GM21737 (cell line): ENCODE measurements at regions not wholly inside any gene's neighbourhood (a gene's known extent, or its start where the extent isn't known, plus 50 kb on each side); places are given as distances from the start of the nearest gene placed in this dataset.

Experiments
- ATAC-seq: cut with Tn5 transposase; IDR thresholded peaks from one replicate; pipeline ENCODE4 v1.9.1; 2021; ENCODE audit warnings: mild to moderate bottlenecking, moderate library complexity; ENCODE audit not compliant: unreplicated experiment

DNA sequence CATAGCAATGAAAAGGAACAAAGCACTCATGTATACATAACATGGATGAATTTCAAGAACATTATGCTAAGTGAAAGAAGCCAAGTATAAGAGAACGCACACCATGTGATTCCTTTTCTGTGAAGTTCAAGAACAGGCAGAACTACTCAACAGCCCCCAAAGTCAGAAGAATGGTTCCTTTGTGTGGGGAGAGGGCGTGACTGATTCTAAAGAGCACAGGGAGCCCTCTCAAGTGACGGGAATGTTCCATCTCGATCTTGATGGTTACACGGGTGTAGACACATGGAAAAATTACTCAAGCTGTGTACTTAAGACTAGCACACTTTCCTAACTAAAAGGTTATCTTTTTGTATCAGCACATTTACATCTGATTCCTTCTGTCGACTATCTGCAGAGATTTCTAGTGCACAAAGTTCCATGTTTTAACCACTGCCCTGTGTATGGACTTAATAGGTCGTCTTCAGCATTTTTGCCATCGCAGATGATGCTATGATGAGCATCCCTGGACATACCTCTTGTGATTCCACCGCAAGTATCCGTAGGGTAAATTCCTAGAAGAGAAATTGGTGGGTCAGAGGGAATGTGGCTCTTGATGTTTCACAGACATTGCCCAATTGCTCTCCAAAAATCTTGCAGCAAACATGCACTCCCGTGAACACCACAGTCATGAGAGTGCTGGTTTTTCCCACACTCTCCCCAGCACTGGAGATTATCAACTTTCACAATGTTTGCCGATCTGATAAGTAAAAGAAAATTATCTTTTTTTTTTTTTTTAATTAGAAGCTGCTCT, 279.3 kb downstream of the BMP7 start:
- ATAC-seq: no peak

DNA sequence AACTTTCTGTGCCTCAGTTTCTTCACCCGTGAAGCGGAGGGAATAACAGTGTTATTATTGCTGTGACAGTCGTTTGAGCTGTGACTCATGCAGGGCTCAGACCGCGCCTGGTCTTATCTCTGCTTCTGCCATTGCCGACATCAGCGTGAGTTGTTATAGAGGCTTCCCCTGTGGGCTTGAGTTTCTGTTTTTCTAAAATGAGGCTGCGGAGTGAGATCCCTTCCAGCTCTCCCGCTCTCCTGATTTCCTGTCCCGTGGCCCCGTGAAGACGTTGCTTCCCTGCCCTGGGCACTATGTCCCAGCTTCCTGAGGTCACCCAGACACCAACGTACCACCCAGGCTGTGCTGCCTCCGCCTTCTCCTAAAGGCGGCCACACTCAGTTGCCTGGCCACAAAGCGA, 278.5 kb downstream of the BMP7 start:
- ATAC-seq: no peak

GRCh38 chr20:56988446-56988845, 278.0 kb downstream of the BMP7 start:
- ATAC-seq: no peak

GRCh38 chr20:56989516-56989915, 276.9 kb downstream of the BMP7 start:
- no peak for ATAC-seq

DNA sequence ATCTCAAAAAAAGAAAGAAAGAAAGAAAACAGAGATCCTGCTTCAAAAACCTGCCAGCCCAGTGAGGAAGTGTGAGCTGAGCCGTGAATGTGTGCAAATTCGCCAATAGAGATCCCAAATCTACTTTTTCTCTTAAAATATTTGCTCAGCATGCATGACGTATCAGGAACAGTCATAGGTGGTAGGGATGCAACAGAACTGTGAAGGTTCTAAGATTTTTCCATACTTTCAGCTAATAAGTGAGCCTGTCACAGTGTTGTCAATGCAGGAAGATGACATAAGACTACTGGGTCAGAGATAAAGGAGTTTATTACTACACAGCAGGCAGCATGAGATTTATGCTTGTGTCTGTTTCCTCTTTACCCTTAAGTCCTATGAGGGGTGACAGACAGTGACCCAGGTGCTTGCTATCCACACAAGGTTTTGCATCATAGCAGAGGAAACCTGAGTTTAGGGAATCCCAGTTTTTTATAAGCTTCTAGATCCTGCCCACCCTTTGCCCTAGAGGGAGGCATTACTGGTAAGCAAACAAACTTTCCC, 273.4 kb downstream of the BMP7 start:
- ATAC-seq: no peak

GRCh38 chr20:56994006-56994405, 272.4 kb downstream of the BMP7 start:
- no peak for ATAC-seq

- ATAC-seq: no peak
Observed at GRCh38 chr20:56995149-56995548, 271.3 kb downstream of the BMP7 start.

GRCh38 chr20:56995635-56996075, 270.8 kb downstream of the BMP7 start:
- ATAC-seq: no peak

- no peak for ATAC-seq
Observed at GRCh38 chr20:56996533-56996932, 269.9 kb downstream of the BMP7 start.

- ATAC-seq: no peak
Observed at GRCh38 chr20:56998438-56998837, 268.0 kb downstream of the BMP7 start.

GRCh38 chr20:57000441-57000968, 265.9 kb downstream of the BMP7 start:
- ATAC-seq: no peak

DNA sequence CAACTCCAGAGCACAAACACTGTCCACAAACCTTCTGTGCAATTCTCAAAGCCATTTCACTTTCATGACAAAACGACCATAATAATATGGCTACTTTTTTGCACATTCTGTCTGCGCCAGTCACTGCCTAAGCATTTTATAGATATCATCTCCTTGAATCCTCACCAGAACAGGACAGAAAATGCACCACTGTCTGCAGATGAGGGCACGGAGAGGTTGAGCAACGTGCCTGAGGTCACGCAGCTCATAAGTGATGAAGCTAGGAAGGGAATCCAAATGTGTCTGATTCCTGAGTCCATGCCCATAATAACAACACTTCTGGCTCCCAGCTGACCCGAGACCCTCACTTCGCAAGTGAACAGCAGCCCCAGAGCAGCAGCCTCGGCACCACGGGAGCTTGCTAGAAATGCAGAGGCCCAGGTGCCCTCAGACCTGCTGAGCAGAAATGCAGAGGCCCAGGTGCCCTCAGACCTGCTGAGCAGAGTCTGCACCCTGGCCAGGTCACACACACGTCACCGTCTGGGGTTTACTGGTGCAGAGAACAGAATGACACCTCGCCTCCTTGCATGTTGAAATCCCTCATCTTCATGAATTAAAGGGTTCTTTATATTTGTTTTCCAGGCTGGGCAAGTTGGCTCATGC, 265.2 kb downstream of the BMP7 start:
- no peak for ATAC-seq

- no peak for ATAC-seq
Observed at GRCh38 chr20:57002066-57002570, 264.3 kb downstream of the BMP7 start.

GRCh38 chr20:57003012-57003411, 263.4 kb downstream of the BMP7 start:
- ATAC-seq: no peak

GRCh38 chr20:57004416-57004815, 262.0 kb downstream of the BMP7 start:
- ATAC-seq: no peak

- no peak for ATAC-seq
Observed at GRCh38 chr20:57004951-57005933, 261.2 kb downstream of the BMP7 start.

GRCh38 chr20:57006411-57007170, 259.9 kb downstream of the BMP7 start:
- peak; percentile 35 for ATAC-seq

GRCh38 chr20:57007171-57007540, 259.3 kb downstream of the BMP7 start:
- ATAC-seq: peak; percentile 55

DNA sequence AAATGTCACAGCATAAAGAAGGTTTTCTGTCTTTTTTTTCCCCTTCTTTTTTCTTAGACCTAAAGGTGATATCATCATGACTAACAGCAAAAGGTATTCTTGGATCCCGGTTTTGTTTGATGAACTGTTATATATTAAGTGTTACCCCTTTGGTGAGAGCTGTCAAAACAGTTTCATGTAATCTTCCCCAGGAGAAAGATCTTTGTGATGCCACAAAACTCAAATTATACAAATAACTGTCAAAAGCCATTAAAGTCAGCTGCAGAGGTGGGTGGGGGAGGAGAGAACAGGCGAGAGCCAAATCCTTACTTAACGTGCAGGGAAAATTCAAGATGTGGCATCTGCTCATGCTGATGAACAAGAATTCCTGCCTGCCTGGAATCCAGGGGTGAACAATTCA, 258.2 kb downstream of the BMP7 start:
- no peak for ATAC-seq

- no peak for ATAC-seq
Observed at GRCh38 chr20:57009355-57009754, 257.1 kb downstream of the BMP7 start.
